ENCODE measurements at regions not wholly inside any gene's neighbourhood (a gene's known extent, or its start where the extent isn't known, plus 50 kb on each side); places are given as distances from the start of the nearest gene placed in this dataset.

GRCh38 chr5:124602925-124603650 is 143.4 kb downstream of the ZNF608 start:
- Histone ChIP-seq H3K4me1 (ENCODE audit: control insufficient read depth, insufficient read depth, low read length) (peaks cover 2% of the 10 kb centered on the region), H3K27me3 (ENCODE audit: control insufficient read depth in 1 of 2, insufficient read depth in 2 of 2, low read length in 2 of 2) (no peaks in the 10 kb centered on the region), H3K27ac (ENCODE audit: low read length) (no peak overlapping the region), H3K36me3 (ENCODE audit: control insufficient read depth in 2 of 2, insufficient read depth in 2 of 2, low read length in 2 of 2) (no peaks in the 10 kb centered on the region), H3K9ac (ENCODE audit: low read length in 2 of 2) (no peak overlapping the region), H3K4me3 (ENCODE audit: low read length in 2 of 2) (no peak overlapping the region), H3K9me3 (ENCODE audit: control insufficient read depth in 2 of 2, low read length in 2 of 2) (no peaks in the 10 kb centered on the region)

GRCh38 chr5:124599028-124599973 is 147.1 kb downstream of the ZNF608 start:
- Histone ChIP-seq H3K9ac (ENCODE audit: low read length in 2 of 2) (no peak overlapping the region), H3K36me3 (ENCODE audit: control insufficient read depth in 2 of 2, insufficient read depth in 2 of 2, low read length in 2 of 2) (no peaks in the 10 kb centered on the region), H3K9me3 (ENCODE audit: control insufficient read depth in 2 of 2, low read length in 2 of 2) (no peaks in the 10 kb centered on the region), H3K4me1 (ENCODE audit: control insufficient read depth, insufficient read depth, low read length) (no peaks in the 10 kb centered on the region), H3K27me3 (ENCODE audit: control insufficient read depth in 1 of 2, insufficient read depth in 2 of 2, low read length in 2 of 2) (no peaks in the 10 kb centered on the region), H3K4me3 (ENCODE audit: low read length in 2 of 2) (no peak overlapping the region), H3K27ac (ENCODE audit: low read length) (no peak overlapping the region)

- Histone ChIP-seq H3K27me3 (ENCODE audit: control insufficient read depth in 1 of 2, insufficient read depth in 2 of 2, low read length in 2 of 2) (no peaks in the 10 kb centered on the region), H3K4me1 (ENCODE audit: control insufficient read depth, insufficient read depth, low read length) (no peaks in the 10 kb centered on the region), H3K36me3 (ENCODE audit: control insufficient read depth in 2 of 2, insufficient read depth in 2 of 2, low read length in 2 of 2) (no peaks in the 10 kb centered on the region), H3K4me3 (ENCODE audit: low read length in 2 of 2) (no peak overlapping the region), H3K9ac (ENCODE audit: low read length in 2 of 2) (no peak overlapping the region), H3K27ac (ENCODE audit: low read length) (no peak overlapping the region), H3K9me3 (ENCODE audit: control insufficient read depth in 2 of 2, low read length in 2 of 2) (no peaks in the 10 kb centered on the region)
These were observed 149.6 kb downstream of the ZNF608 start for GRCh38 chr5:124596595-124597421.

- no peaks in the 10 kb centered on the region for H3K9me3 ChIP-seq (ENCODE audit: control insufficient read depth in 2 of 2, low read length in 2 of 2)
These were observed 152.5 kb downstream of the ZNF608 start for GRCh38 chr5:124593952-124594351.

GRCh38 chr5:124592891-124593290 is 153.5 kb downstream of the ZNF608 start:
- H3K36me3 ChIP-seq (ENCODE audit: control insufficient read depth in 2 of 2, insufficient read depth in 2 of 2, low read length in 2 of 2): no peaks in the 10 kb centered on the region
- H3K4me3 ChIP-seq (ENCODE audit: low read length in 2 of 2): no peak overlapping the region
- H3K27ac ChIP-seq (ENCODE audit: low read length): no peak overlapping the region
- no peaks in the 10 kb centered on the region for H3K4me1 ChIP-seq (ENCODE audit: control insufficient read depth, insufficient read depth, low read length)
- no peaks in the 10 kb centered on the region for H3K9me3 ChIP-seq (ENCODE audit: control insufficient read depth in 2 of 2, low read length in 2 of 2)
- no peak overlapping the region for H3K9ac ChIP-seq (ENCODE audit: low read length in 2 of 2)
- H3K27me3 ChIP-seq (ENCODE audit: control insufficient read depth in 1 of 2, insufficient read depth in 2 of 2, low read length in 2 of 2): no peaks in the 10 kb centered on the region

More at GRCh38 chr5:124593952-124594351, 152.5 kb downstream of the ZNF608 start:
- no peaks in the 10 kb centered on the region for H3K27me3 ChIP-seq (ENCODE audit: control insufficient read depth in 1 of 2, insufficient read depth in 2 of 2, low read length in 2 of 2)
- H3K4me1 ChIP-seq (ENCODE audit: control insufficient read depth, insufficient read depth, low read length): no peaks in the 10 kb centered on the region
- no peak overlapping the region for H3K4me3 ChIP-seq (ENCODE audit: low read length in 2 of 2)
- H3K36me3 ChIP-seq (ENCODE audit: control insufficient read depth in 2 of 2, insufficient read depth in 2 of 2, low read length in 2 of 2): no peaks in the 10 kb centered on the region
- no peak overlapping the region for H3K9ac ChIP-seq (ENCODE audit: low read length in 2 of 2)
- H3K27ac ChIP-seq (ENCODE audit: low read length): no peak overlapping the region

GRCh38 chr5:124591583-124591982 is 154.9 kb downstream of the ZNF608 start:
- Histone ChIP-seq H3K4me3 (ENCODE audit: low read length in 2 of 2) (no peak overlapping the region), H3K27me3 (ENCODE audit: control insufficient read depth in 1 of 2, insufficient read depth in 2 of 2, low read length in 2 of 2) (no peaks in the 10 kb centered on the region), H3K36me3 (ENCODE audit: control insufficient read depth in 2 of 2, insufficient read depth in 2 of 2, low read length in 2 of 2) (no peaks in the 10 kb centered on the region), H3K4me1 (ENCODE audit: control insufficient read depth, insufficient read depth, low read length) (no peaks in the 10 kb centered on the region), H3K27ac (ENCODE audit: low read length) (no peak overlapping the region), H3K9me3 (ENCODE audit: control insufficient read depth in 2 of 2, low read length in 2 of 2) (no peaks in the 10 kb centered on the region), H3K9ac (ENCODE audit: low read length in 2 of 2) (no peak overlapping the region)

- Histone ChIP-seq H3K36me3 (ENCODE audit: control insufficient read depth in 2 of 2, insufficient read depth in 2 of 2, low read length in 2 of 2) (no peaks in the 10 kb centered on the region), H3K27me3 (ENCODE audit: control insufficient read depth in 1 of 2, insufficient read depth in 2 of 2, low read length in 2 of 2) (no peaks in the 10 kb centered on the region), H3K9me3 (ENCODE audit: control insufficient read depth in 2 of 2, low read length in 2 of 2) (no peaks in the 10 kb centered on the region), H3K4me1 (ENCODE audit: control insufficient read depth, insufficient read depth, low read length) (no peaks in the 10 kb centered on the region), H3K4me3 (ENCODE audit: low read length in 2 of 2) (no peak overlapping the region), H3K9ac (ENCODE audit: low read length in 2 of 2) (no peak overlapping the region), H3K27ac (ENCODE audit: low read length) (no peak overlapping the region)
These were observed 155.8 kb downstream of the ZNF608 start for GRCh38 chr5:124590686-124591085.

- no peak overlapping the region for H3K9ac ChIP-seq (ENCODE audit: low read length in 2 of 2)
- H3K9me3 ChIP-seq (ENCODE audit: control insufficient read depth in 2 of 2, low read length in 2 of 2): no peaks in the 10 kb centered on the region
- no peak overlapping the region for H3K27ac ChIP-seq (ENCODE audit: low read length)
- H3K4me1 ChIP-seq (ENCODE audit: control insufficient read depth, insufficient read depth, low read length): no peaks in the 10 kb centered on the region
- no peak overlapping the region for H3K4me3 ChIP-seq (ENCODE audit: low read length in 2 of 2)
- no peaks in the 10 kb centered on the region for H3K36me3 ChIP-seq (ENCODE audit: control insufficient read depth in 2 of 2, insufficient read depth in 2 of 2, low read length in 2 of 2)
- H3K27me3 ChIP-seq (ENCODE audit: control insufficient read depth in 1 of 2, insufficient read depth in 2 of 2, low read length in 2 of 2): no peaks in the 10 kb centered on the region
These were observed 159.2 kb downstream of the ZNF608 start for GRCh38 chr5:124587280-124587679.

GRCh38 chr5:124584991-124585715 is 161.3 kb downstream of the ZNF608 start:
- no peaks in the 10 kb centered on the region for H3K9me3 ChIP-seq (ENCODE audit: control insufficient read depth in 2 of 2, low read length in 2 of 2)
- no peaks in the 10 kb centered on the region for H3K27me3 ChIP-seq (ENCODE audit: control insufficient read depth in 1 of 2, insufficient read depth in 2 of 2, low read length in 2 of 2)
- H3K36me3 ChIP-seq (ENCODE audit: control insufficient read depth in 2 of 2, insufficient read depth in 2 of 2, low read length in 2 of 2): no peaks in the 10 kb centered on the region
- H3K4me3 ChIP-seq (ENCODE audit: low read length in 2 of 2): no peak overlapping the region
- no peak overlapping the region for H3K27ac ChIP-seq (ENCODE audit: low read length)
- H3K4me1 ChIP-seq (ENCODE audit: control insufficient read depth, insufficient read depth, low read length): no peaks in the 10 kb centered on the region
- H3K9ac ChIP-seq (ENCODE audit: low read length in 2 of 2): no peak overlapping the region

Measured in stomach smooth muscle (tissue), 2 donors.